Activated CD8-positive, alpha-beta T cell treated with anti-CD3 and anti-CD28 coated beads for 36 hours (primary cell): ENCODE measurements at regions not wholly inside any gene's neighbourhood (a gene's known extent, or its start where the extent isn't known, plus 50 kb on each side); places are given as distances from the start of the nearest gene placed in this dataset.
A peak's percentile ranks its signal among the peaks of the same experiment; 100 is the strongest.

Experiments used
- ATAC-seq: fragments of 200-7000 bp; cut with Tn5 transposase; one replicate; pipeline ENCODE4 v1.10.0; 2021; ENCODE audit warnings: mild to moderate bottlenecking, moderate library complexity
- CTCF ChIA-PET: fragments of 350-600 bp; sonication (Branson Sonifier 250); formaldehyde crosslinking; loops from one replicate; lab custom pipeline; 2021; ENCODE audit warnings: antibody characterized with exemption; lab: Charles Lee
- POLR2A ChIA-PET: fragments of 350-600 bp; sonication (Branson Sonifier 250); formaldehyde crosslinking; loops from one replicate; lab custom pipeline; 2021; ENCODE audit warnings: antibody characterized with exemption; lab: Charles Lee
- DNase-seq: peaks from one replicate; pipeline ENCODE4 v3.0.0-alpha.2; 2020
- H3K27ac Mint-ChIP-seq: one replicate; pipeline ENCODE4 v1.8.0; 2021; ENCODE audit warnings: mild to moderate bottlenecking, mixed read lengths
- H3K27me3 Mint-ChIP-seq: one replicate; pipeline ENCODE4 v1.8.0; 2021; ENCODE audit warnings: mixed read lengths
- H3K36me3 Mint-ChIP-seq: one replicate; pipeline ENCODE4 v1.8.0; 2021; ENCODE audit warnings: low read depth, mixed read lengths
- H3K4me1 Mint-ChIP-seq: one replicate; pipeline ENCODE4 v1.8.0; 2021; ENCODE audit warnings: low read depth, mixed read lengths
- H3K4me3 Mint-ChIP-seq: one replicate; pipeline ENCODE4 v1.8.0; 2021; ENCODE audit warnings: mild to moderate bottlenecking, moderate library complexity, mixed read lengths
- H3K9me3 Mint-ChIP-seq: one replicate; pipeline ENCODE4 v1.8.0; 2021; ENCODE audit warnings: mixed read lengths
- intact Hi-C: fragments of 100-400 bp; cut with micrococcal nuclease; formaldehyde crosslinking; loops from one replicate; pipeline ENCODE4 v1.10.0; 2022
- TF ChIP-seq, protein P1 (sequence below): fragments of 200-600 bp; IDR thresholded peaks from one replicate; pipeline ENCODE4 v1.8.0; 2022; ENCODE audit warnings: antibody characterized with exemption, mild to moderate bottlenecking

DNA sequence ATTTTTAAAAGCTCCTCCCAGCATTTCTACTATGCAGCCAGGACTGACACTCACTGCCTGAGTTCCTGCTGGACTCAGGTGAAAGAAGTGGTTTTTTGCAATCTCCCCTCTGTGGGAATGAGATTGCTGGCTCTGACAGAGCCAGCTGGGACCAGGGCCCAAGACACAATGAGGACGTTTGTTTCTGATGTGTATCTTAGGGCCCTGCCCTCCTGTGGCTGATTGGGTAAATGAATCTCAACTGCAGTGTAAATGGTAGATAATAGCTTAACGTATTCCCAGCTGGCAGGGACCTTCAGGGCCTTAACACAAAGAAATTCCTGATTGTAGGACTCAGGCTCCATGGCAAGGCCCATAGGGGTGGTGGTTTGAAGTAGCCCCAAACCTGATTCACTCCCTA is 85.8 kb upstream of the PRPS1 start:
- Mint-ChIP-seq H3K4me1 (no peaks in the 10 kb centered on the region), H3K9me3 (no peaks in the 10 kb centered on the region), H3K27me3 (no peaks in the 10 kb centered on the region), H3K36me3 (no peaks in the 10 kb centered on the region), H3K4me3 (no peak overlapping the region), H3K27ac (no peak overlapping the region)
- ChIA-PET CTCF (interaction anchor here (2.2 kb wide), 1 partner anchor 86 kb away, joined by 8 read pairs; the partner anchor contains the start of gene PRPS1), POLR2A (interaction anchor here (1.0 kb wide), 1 partner anchor 115 kb away, joined by 4 read pairs; no protein-coding TSS in a partner anchor)
- ATAC-seq (no peak), DNase-seq (no peak)
- intact Hi-C loops: loop anchor here (10.0 kb wide), 1 partner anchor 232 kb away; the partner anchor contains the start of genes NCBP2L and TSC22D3
- TF ChIP-seq, protein P1, sequence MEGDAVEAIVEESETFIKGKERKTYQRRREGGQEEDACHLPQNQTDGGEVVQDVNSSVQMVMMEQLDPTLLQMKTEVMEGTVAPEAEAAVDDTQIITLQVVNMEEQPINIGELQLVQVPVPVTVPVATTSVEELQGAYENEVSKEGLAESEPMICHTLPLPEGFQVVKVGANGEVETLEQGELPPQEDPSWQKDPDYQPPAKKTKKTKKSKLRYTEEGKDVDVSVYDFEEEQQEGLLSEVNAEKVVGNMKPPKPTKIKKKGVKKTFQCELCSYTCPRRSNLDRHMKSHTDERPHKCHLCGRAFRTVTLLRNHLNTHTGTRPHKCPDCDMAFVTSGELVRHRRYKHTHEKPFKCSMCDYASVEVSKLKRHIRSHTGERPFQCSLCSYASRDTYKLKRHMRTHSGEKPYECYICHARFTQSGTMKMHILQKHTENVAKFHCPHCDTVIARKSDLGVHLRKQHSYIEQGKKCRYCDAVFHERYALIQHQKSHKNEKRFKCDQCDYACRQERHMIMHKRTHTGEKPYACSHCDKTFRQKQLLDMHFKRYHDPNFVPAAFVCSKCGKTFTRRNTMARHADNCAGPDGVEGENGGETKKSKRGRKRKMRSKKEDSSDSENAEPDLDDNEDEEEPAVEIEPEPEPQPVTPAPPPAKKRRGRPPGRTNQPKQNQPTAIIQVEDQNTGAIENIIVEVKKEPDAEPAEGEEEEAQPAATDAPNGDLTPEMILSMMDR: no peak

DNA sequence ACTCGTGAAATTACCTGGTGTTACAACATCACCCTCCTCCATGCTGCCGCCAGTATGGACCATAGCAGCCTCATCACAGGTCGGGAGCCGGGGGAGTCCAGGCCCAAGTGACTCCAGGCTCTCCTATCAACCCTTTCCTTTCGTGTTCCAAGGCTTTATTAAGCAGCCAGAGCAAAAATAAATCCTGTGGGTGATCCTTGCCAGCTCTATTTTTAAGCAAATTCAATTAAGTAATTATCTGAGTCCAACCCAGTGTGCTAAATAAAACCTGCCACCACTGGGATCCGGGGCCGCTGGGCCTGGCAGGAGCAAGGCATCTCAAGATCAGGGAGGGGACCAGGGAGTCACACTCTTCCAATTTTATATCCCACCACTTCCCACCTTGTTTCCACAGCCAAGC is 80.7 kb upstream of the PRPS1 start:
- no peak overlapping the region for H3K4me3 Mint-ChIP-seq

DNA sequence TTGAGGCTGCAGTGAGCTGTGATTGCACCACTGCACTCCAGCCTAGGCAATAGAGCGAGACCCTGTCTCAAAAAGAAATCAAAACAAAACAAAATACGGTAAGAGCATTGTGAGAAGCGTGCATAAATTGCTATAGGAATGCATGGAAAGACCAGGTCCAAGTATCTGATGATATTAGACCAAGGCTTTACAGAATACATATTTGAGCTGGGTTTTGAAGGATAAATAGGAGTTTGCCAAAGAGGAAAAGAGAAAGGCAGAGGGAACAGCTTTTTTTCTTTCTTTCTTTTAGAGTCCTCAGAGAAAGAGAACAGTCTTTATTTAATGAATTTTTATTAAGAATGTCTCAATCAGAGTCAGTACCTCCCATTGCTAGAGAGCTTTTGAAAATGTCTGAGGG is 79.5 kb upstream of the PRPS1 start:
- H3K4me3 Mint-ChIP-seq: no peak overlapping the region
- ATAC-seq: no peak
- no peak overlapping the region for H3K27ac Mint-ChIP-seq
- DNase-seq: no peak
- ChIA-PET CTCF (interaction anchor here (1.7 kb wide), 1 partner anchor 10 kb away, joined by 5 read pairs; no protein-coding TSS in a partner anchor), POLR2A (no interaction called here)
- H3K27me3 Mint-ChIP-seq: no peaks in the 10 kb centered on the region
- H3K9me3 Mint-ChIP-seq: no peaks in the 10 kb centered on the region
- intact Hi-C loops: loop anchor here (10.0 kb wide), 1 partner anchor 226 kb away; the partner anchor contains the start of genes NCBP2L and TSC22D3
- no peaks in the 10 kb centered on the region for H3K36me3 Mint-ChIP-seq
- TF ChIP-seq, protein P1: no peak
- peaks cover 10% of the 10 kb centered on the region for H3K4me1 Mint-ChIP-seq

More for the DNA sequence above, 80.7 kb upstream of the PRPS1 start:
- Mint-ChIP-seq H3K36me3 (no peaks in the 10 kb centered on the region), H3K27me3 (no peaks in the 10 kb centered on the region), H3K4me1 (peaks cover 10% of the 10 kb centered on the region), H3K9me3 (no peaks in the 10 kb centered on the region), H3K27ac (no peak overlapping the region)
- ATAC-seq: no peak
- DNase-seq: no peak
- CTCF ChIA-PET: interaction anchor here (1.7 kb wide), 1 partner anchor 9 kb away, joined by 5 read pairs; no protein-coding TSS in a partner anchor
- intact Hi-C loops: loop anchor here (10.0 kb wide), 1 partner anchor 227 kb away; the partner anchor contains the start of genes NCBP2L and TSC22D3
- TF ChIP-seq, protein P1: no peak
- POLR2A ChIA-PET: no interaction called here

DNA sequence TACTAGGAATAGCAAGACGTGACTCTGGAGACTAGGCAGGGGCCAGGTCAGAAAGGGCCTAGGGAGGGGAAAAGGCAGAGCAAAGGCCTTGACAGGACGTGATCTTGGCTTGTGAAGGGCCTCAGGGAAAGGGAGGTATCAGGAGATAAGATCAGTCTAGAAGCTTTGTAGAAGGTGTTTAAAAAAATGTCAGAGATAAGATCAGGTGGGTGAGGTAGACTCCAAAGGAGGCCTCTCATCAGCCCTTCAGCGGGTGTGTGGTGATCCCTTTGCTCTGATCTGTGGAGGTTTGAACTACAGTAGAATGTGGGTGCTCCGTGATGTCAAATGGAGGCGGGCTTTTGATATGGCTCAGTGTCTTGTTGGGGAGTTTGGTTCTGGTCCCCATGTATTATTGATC is 78.8 kb upstream of the PRPS1 start:
- peak; percentile 30 for DNase-seq
- CTCF ChIA-PET: no interaction called here
- ATAC-seq: peak; percentile 68

DNA sequence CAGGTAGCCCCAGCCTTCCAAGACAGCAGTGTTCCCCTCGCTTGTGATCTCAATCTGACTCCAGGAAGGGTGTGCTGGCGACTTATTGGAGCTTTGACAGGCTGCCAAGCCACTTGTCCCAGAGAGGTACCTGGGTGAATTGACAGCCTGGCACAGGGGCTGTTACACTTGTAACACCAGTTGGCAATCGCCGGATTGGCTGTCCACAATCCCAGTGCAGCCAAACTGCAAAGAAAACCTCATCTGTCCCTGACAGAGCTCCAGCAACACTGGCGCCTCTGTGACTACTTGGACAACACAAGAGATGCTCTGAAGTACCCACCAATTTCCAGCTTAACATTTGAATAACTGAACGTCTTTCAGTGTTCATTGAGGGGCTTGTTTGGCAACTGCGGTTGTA is 76.8 kb upstream of the PRPS1 start:
- POLR2A ChIA-PET: no interaction called here
- Mint-ChIP-seq H3K9me3 (no peaks in the 10 kb centered on the region), H3K27me3 (no peaks in the 10 kb centered on the region), H3K4me1 (peaks cover 10% of the 10 kb centered on the region), H3K27ac (no peak overlapping the region), H3K36me3 (no peaks in the 10 kb centered on the region), H3K4me3 (no peak overlapping the region)
- intact Hi-C loops: no loop called here
- TF ChIP-seq, protein P1: no peak
- CTCF ChIA-PET: no interaction called here
- DNase-seq (no peak), ATAC-seq (no peak)

More for the DNA sequence above, 78.8 kb upstream of the PRPS1 start:
- no peak overlapping the region for H3K27ac Mint-ChIP-seq
- TF ChIP-seq, protein P1: no peak
- H3K4me1 Mint-ChIP-seq: peaks cover 10% of the 10 kb centered on the region
- no peaks in the 10 kb centered on the region for H3K36me3 Mint-ChIP-seq
- H3K4me3 Mint-ChIP-seq: no peak overlapping the region
- POLR2A ChIA-PET: no interaction called here
- no peaks in the 10 kb centered on the region for H3K27me3 Mint-ChIP-seq
- H3K9me3 Mint-ChIP-seq: no peaks in the 10 kb centered on the region
- intact Hi-C loops: loop anchor here (10.0 kb wide), 1 partner anchor 225 kb away; the partner anchor contains the start of genes NCBP2L and TSC22D3
